Ascending aorta (tissue), 2 donors: ENCODE measurements at regions not wholly inside any gene's neighbourhood (a gene's known extent, or its start where the extent isn't known, plus 50 kb on each side); places are given as distances from the start of the nearest gene placed in this dataset.

Experiments
- DNase-seq, 2 donors: peaks; one replicate each; pipeline ENCODE4 v3.0.0-alpha.2; 2019; ENCODE audit warnings: low spot score in 2 of 2
- H3K27ac ChIP-seq, 2 donors: fragments of 200-600 bp; sonication (generic); one replicate each; pipeline ENCODE4 v1.5.1; 2016 to 2017; ENCODE audit warnings: mild to moderate bottlenecking in 1 of 2
- H3K27me3 ChIP-seq: fragments of 200-600 bp; sonication (generic); one replicate; pipeline ENCODE4 v1.5.1; 2017
- H3K36me3 ChIP-seq, 2 donors: fragments of 200-600 bp; sonication (generic); one replicate each; pipeline ENCODE4 v1.5.1; 2016
- H3K4me1 ChIP-seq, 2 donors: fragments of 200-600 bp; sonication (generic); one replicate each; pipeline ENCODE4 v1.5.1; 2016 to 2017; ENCODE audit warnings: mild to moderate bottlenecking in 1 of 2
- H3K4me3 ChIP-seq, 2 donors: fragments of 200-600 bp; sonication (generic); one replicate each; pipeline ENCODE4 v1.5.1; 2016 to 2017; ENCODE audit warnings: mild to moderate bottlenecking in 1 of 2
- H3K9me3 ChIP-seq, 2 donors: fragments of 200-600 bp; sonication (generic); one replicate each; pipeline ENCODE4 v1.5.1; 2016
- intact Hi-C: fragments of 100-400 bp; cut with DNase I; formaldehyde crosslinking; loops from one replicate; pipeline ENCODE4 v1.15.1; 2023
- TF ChIP-seq, protein P1 (sequence below), 3 experiments: fragments of 200-600 bp in 2 of 3; fragments of 450-650 bp in 1 of 3; sonication (generic) in 2 of 3; IDR thresholded peaks; one replicate each; pipeline ENCODE4 v1.5.1; 2016 to 2019; ENCODE audit warnings: antibody characterized with exemption in 3 of 3, mild to moderate bottlenecking in 1 of 3, moderate library complexity in 1 of 3

DNA sequence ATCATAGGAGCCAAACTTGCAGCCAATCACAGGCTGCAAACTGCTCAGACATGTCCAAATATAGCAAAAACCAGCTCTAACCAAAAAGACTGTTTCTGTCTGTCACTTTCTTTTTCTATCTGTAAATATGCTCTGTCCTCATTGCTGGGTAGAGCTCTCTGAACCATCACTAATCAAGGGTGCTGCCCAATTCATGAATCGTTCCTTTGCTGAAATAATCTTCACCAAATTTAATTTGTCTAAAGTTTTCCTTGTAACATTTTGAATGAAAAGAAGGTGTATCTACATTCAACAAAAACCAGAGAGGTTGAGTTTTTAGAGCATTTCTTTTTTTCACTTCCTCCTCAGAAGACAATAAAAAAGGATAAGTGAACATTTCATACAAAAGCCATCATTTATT lies 1221.7 kb upstream of the ADGRL2 start:
- DNase-seq, result no peak
- no peaks in the 10 kb centered on the region for H3K4me1 ChIP-seq
- intact Hi-C loops, result no loop called here
- H3K9me3 ChIP-seq, result no peaks in the 10 kb centered on the region
- H3K4me3 ChIP-seq, result no peak overlapping the region
- no peaks in the 10 kb centered on the region for H3K36me3 ChIP-seq
- H3K27ac ChIP-seq, result no peak overlapping the region
- TF ChIP-seq, protein P1, sequence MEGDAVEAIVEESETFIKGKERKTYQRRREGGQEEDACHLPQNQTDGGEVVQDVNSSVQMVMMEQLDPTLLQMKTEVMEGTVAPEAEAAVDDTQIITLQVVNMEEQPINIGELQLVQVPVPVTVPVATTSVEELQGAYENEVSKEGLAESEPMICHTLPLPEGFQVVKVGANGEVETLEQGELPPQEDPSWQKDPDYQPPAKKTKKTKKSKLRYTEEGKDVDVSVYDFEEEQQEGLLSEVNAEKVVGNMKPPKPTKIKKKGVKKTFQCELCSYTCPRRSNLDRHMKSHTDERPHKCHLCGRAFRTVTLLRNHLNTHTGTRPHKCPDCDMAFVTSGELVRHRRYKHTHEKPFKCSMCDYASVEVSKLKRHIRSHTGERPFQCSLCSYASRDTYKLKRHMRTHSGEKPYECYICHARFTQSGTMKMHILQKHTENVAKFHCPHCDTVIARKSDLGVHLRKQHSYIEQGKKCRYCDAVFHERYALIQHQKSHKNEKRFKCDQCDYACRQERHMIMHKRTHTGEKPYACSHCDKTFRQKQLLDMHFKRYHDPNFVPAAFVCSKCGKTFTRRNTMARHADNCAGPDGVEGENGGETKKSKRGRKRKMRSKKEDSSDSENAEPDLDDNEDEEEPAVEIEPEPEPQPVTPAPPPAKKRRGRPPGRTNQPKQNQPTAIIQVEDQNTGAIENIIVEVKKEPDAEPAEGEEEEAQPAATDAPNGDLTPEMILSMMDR (IDR thresholded peaks at IDR 0.05), result no peak
- no peaks in the 10 kb centered on the region for H3K27me3 ChIP-seq

DNA sequence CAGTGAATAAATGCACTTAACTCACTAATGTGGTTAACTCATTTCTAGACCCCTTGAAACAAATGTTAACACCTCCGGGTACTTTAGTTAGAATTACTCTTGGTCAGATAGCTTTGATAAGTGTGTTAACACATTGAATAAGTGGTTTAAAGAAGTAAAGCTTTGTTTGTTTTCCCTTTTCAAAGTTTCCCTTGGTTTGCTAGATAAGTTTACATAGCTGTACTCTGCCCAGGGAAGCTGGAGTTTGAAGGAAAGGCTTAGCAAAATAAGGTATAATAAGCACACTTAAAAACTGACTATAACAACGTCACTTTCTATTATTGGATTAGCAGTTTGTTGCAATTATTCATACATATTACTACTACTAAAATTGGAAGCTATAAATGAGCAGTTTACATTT lies 1233.9 kb upstream of the ADGRL2 start:
- Histone ChIP-seq H3K4me1 (no peaks in the 10 kb centered on the region), H3K9me3 (no peaks in the 10 kb centered on the region), H3K27me3 (no peaks in the 10 kb centered on the region), H3K27ac (no peak overlapping the region), H3K4me3 (no peak overlapping the region), H3K36me3 (no peaks in the 10 kb centered on the region)
- TF ChIP-seq, protein P1 (IDR thresholded peaks at IDR 0.05), result no peak
- intact Hi-C loops, result no loop called here
- DNase-seq, result no peak

DNA sequence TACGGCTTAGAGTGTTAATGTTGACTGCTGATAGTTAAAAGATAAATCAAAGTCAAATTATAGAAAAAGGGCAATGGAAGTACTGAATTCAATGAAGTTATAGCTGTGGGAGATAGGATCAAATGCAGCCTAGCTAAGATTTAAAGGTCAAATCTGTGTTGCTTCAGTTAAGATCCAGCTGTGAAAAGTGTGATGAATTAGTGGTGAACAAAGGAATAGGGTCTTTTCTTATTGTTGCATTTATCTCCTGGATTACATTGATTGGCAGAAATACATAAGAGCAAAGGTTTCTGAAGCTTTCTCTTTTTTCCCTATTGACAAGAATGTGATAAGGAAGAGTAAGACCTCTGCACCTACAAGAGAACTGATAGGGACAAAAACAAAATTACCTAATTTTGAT lies 1234.6 kb upstream of the ADGRL2 start:
- DNase-seq, result no peak
- TF ChIP-seq, protein P1 (IDR thresholded peaks at IDR 0.05), result no peak
- Histone ChIP-seq H3K4me3 (no peak overlapping the region), H3K27ac (no peak overlapping the region), H3K9me3 (no peaks in the 10 kb centered on the region), H3K4me1 (no peaks in the 10 kb centered on the region), H3K36me3 (no peaks in the 10 kb centered on the region), H3K27me3 (no peaks in the 10 kb centered on the region)
- intact Hi-C loops, result no loop called here

DNA sequence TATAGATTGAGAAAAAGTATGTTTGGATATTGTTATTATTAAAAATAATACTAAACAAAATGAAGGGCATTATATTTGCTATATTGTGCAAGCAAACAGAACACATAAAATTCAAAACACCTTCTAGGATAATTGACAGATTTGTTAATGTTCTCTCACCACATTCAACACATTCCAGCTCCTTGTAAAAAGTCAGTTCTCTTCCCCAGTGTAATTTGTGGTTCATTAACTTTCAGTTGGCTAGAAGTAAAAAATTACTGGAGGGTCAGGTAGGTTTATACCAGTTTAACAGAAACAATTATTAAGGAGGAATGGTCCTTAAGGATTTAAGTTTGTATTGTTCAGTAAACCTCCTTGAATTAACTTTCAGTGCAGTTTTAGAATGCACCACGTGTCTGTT lies 1235.3 kb upstream of the ADGRL2 start:
- no peak overlapping the region for H3K27ac ChIP-seq
- intact Hi-C loops, result no loop called here
- no peak overlapping the region for H3K4me3 ChIP-seq
- TF ChIP-seq, protein P1 (IDR thresholded peaks at IDR 0.05), result no peak
- no peaks in the 10 kb centered on the region for H3K4me1 ChIP-seq
- no peak for DNase-seq
- H3K27me3 ChIP-seq, result no peaks in the 10 kb centered on the region
- no peaks in the 10 kb centered on the region for H3K36me3 ChIP-seq
- H3K9me3 ChIP-seq, result no peaks in the 10 kb centered on the region

DNA sequence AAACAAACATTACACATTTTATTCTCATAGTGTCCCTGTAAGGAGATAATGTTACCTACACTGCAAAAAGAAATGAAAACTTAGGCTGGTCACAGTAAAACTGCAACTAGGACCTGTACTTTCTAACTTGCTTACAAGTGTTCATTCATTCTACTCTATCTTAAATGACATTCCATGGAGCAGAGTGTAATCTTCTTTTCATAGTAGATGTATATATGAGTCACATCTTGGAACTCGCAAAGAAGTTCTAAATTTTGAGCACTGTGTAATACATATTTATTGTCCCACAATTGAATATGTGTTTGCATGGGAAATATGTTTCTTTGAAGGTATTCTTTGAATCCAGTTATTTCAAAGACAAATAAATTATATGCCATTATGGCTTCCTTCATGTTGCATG lies 1258.5 kb upstream of the ADGRL2 start:
- TF ChIP-seq, protein P1 (IDR thresholded peaks at IDR 0.05), result no peak
- no peaks in the 10 kb centered on the region for H3K27me3 ChIP-seq
- H3K27ac ChIP-seq, result no peak overlapping the region
- intact Hi-C loops, result no loop called here
- no peaks in the 10 kb centered on the region for H3K36me3 ChIP-seq
- H3K4me1 ChIP-seq, result no peaks in the 10 kb centered on the region
- DNase-seq, result no peak
- H3K4me3 ChIP-seq, result no peak overlapping the region
- H3K9me3 ChIP-seq, result no peaks in the 10 kb centered on the region

DNA sequence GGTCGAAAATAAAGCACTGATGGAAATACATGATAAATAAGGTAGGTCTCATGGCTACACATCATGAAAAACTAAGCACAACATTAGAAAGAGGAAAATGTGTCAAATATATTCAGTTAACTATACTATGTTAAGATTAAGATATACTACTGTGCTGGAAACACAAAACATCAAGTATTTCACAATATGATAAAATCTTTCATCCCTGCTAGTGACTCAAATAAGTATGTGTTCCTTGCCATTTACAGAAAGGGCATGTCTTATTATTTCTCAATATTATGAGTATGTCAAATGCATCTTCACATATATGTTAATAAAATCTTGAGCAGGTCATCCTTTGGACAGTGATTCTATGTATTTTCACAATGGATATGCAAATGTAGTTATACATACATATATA lies 1260.1 kb upstream of the ADGRL2 start:
- no peak for DNase-seq
- H3K4me1 ChIP-seq, result no peaks in the 10 kb centered on the region
- H3K27me3 ChIP-seq, result no peaks in the 10 kb centered on the region
- H3K9me3 ChIP-seq, result no peaks in the 10 kb centered on the region
- intact Hi-C loops, result no loop called here
- no peaks in the 10 kb centered on the region for H3K36me3 ChIP-seq
- H3K27ac ChIP-seq, result no peak overlapping the region
- H3K4me3 ChIP-seq, result no peak overlapping the region
- TF ChIP-seq, protein P1 (IDR thresholded peaks at IDR 0.05), result no peak
